IMR-90 (cell line): ENCODE measurements at regions not wholly inside any gene's neighbourhood (a gene's known extent, or its start where the extent isn't known, plus 50 kb on each side); places are given as distances from the start of the nearest gene placed in this dataset.

Experiments
- ATAC-seq: fragments of 200-7000 bp; cut with Tn5 transposase; 2 replicates; pipeline ENCODE4 v1.9.1; 2020; ENCODE audit warnings: low read depth, mild to moderate bottlenecking, moderate library complexity
- BruUV-seq: library from RNA; stranded (reverse); fragments of 400-500 nt; replicated peaks from 2 replicates; lab custom pipeline; 2021; lab: Mats Ljungman, UMichigan
- CTCF ChIA-PET: fragments of 300-600 bp; formaldehyde crosslinking; extraction: SDS; loops from one replicate; lab custom pipeline; 2021; ENCODE audit warnings: antibody characterized with exemption; lab: Yijun Ruan, JAX
- POLR2A ChIA-PET: fragments of 300-600 bp; sonication (Branson Sonifier 250); formaldehyde crosslinking; loops from one replicate; lab custom pipeline; 2022; ENCODE audit warnings: antibody characterized with exemption; ENCODE audit not compliant: unreplicated experiment; lab: Charles Lee
- DNase-seq: peaks from one replicate; pipeline ENCODE4 v3.0.0; 2013
- H2AFZ ChIP-seq: replicated peaks from 2 replicates; pipeline ENCODE3; 2013; ENCODE audit warnings: low read length, mild to moderate bottlenecking; ENCODE audit not compliant: poor library complexity
- H2AK5ac ChIP-seq: 2 replicates; pipeline ENCODE4 v1.6.1; 2013; ENCODE audit warnings: low read depth, low read length, inconsistent platforms
- H2AK9ac ChIP-seq: replicated peaks from 2 replicates; pipeline ENCODE3; 2013; ENCODE audit warnings: mild to moderate bottlenecking, low read depth, low read length, moderate library complexity; ENCODE audit not compliant: poor library complexity
- H2BK120ac ChIP-seq: 2 replicates; pipeline ENCODE4 v1.6.1; 2013; ENCODE audit warnings: low read depth, low read length, inconsistent platforms
- H2BK15ac ChIP-seq: 3 replicates; pipeline ENCODE4 v1.6.1; 2013; ENCODE audit warnings: low read depth, low read length, inconsistent platforms
- H2BK20ac ChIP-seq: 2 replicates; pipeline ENCODE4 v1.6.1; 2013; ENCODE audit warnings: low read depth, mild to moderate bottlenecking, inconsistent platforms, low read length, moderate library complexity
- H2BK5ac ChIP-seq: 2 replicates; pipeline ENCODE4 v1.6.1; 2013; ENCODE audit warnings: mild to moderate bottlenecking, low read depth, low read length, inconsistent platforms; ENCODE audit not compliant: poor library complexity, severe bottlenecking
- H3K14ac ChIP-seq: replicated peaks from 2 replicates; pipeline ENCODE4 v1.6.1; 2013; ENCODE audit warnings: low read depth, low read length, inconsistent platforms
- H3K18ac ChIP-seq: 2 replicates; pipeline ENCODE4 v1.6.1; 2013; ENCODE audit warnings: low read depth, low read length, control low read depth
- H3K23ac ChIP-seq: 2 replicates; pipeline ENCODE4 v1.6.1; 2013; ENCODE audit warnings: low read depth, low read length, inconsistent platforms
- H3K27ac ChIP-seq: 2 replicates; pipeline ENCODE4 v1.5.1; 2013; ENCODE audit warnings: mild to moderate bottlenecking, control low read depth, low read length; ENCODE audit not compliant: insufficient read depth
- H3K27me3 ChIP-seq: 2 replicates; pipeline ENCODE4 v1.6.1; 2013; ENCODE audit warnings: low read length; ENCODE audit not compliant: control insufficient read depth, insufficient read depth
- H3K36me3 ChIP-seq: 2 replicates; pipeline ENCODE4 v1.6.1; 2013; ENCODE audit warnings: low read length, mixed read lengths; ENCODE audit not compliant: control insufficient read depth, insufficient read depth
- H3K4ac ChIP-seq: 2 replicates; pipeline ENCODE4 v1.6.1; 2013; ENCODE audit warnings: low read depth, low read length, inconsistent platforms
- H3K4me1 ChIP-seq: 2 replicates; pipeline ENCODE4 v1.6.1; 2013; ENCODE audit warnings: low read length, mixed read lengths; ENCODE audit not compliant: control insufficient read depth, insufficient read depth
- H3K4me2 ChIP-seq: 2 replicates; pipeline ENCODE4 v1.6.1; 2013; ENCODE audit warnings: low read depth, mild to moderate bottlenecking, control low read depth, low read length, moderate library complexity
- H3K4me3 ChIP-seq: 2 replicates; pipeline ENCODE4 v1.5.1; 2013; ENCODE audit warnings: low read depth, mild to moderate bottlenecking, control low read depth, low read length, moderate library complexity; ENCODE audit not compliant: insufficient read depth
- H3K56ac ChIP-seq: 2 replicates; pipeline ENCODE4 v1.6.1; 2013; ENCODE audit warnings: low read length, inconsistent platforms; ENCODE audit not compliant: insufficient read depth; ENCODE audit errors: extremely low read depth
- H3K79me1 ChIP-seq, 2 experiments: 2 replicates each; pipeline ENCODE4 v1.6.1; 2013; ENCODE audit warnings: low read length in 2 of 2, inconsistent platforms in 1 of 2, low read depth in 1 of 2
- H3K9ac ChIP-seq: 2 replicates; pipeline ENCODE4 v1.6.1; 2013; ENCODE audit warnings: low read depth, low read length, control low read depth
- H3K9me1 ChIP-seq: 2 replicates; pipeline ENCODE4 v1.6.1; 2013; ENCODE audit warnings: low read length, inconsistent platforms; ENCODE audit not compliant: insufficient read depth
- H3K9me3 ChIP-seq: 2 replicates; pipeline ENCODE4 v1.6.1; 2013; ENCODE audit warnings: low read length; ENCODE audit not compliant: control insufficient read depth, insufficient read depth
- H4K20me1 ChIP-seq: 2 replicates; pipeline ENCODE4 v1.6.1; 2013; ENCODE audit warnings: low read length, inconsistent platforms; ENCODE audit not compliant: insufficient read depth
- H4K5ac ChIP-seq: 2 replicates; pipeline ENCODE4 v1.6.1; 2013; ENCODE audit warnings: mild to moderate bottlenecking, low read depth, low read length, control low read depth
- H4K8ac ChIP-seq, 2 experiments: 2 replicates each; pipeline ENCODE4 v1.6.1; 2013; ENCODE audit warnings: low read depth in 2 of 2, low read length in 2 of 2, control low read depth in 1 of 2, inconsistent platforms in 1 of 2
- H4K91ac ChIP-seq: 2 replicates; pipeline ENCODE4 v1.6.1; 2013; ENCODE audit warnings: low read depth, low read length, inconsistent platforms; ENCODE audit not compliant: insufficient read depth
- CEBPB ChIP-seq: IDR thresholded peaks from 2 replicates; pipeline ENCODE4 v1.6.1; 2012; ENCODE audit warnings: low read depth, low read length, improper control_type of control experiment
- MAZ ChIP-seq: IDR thresholded peaks from 2 replicates; pipeline ENCODE4 v1.6.1; 2012; ENCODE audit warnings: low read depth, mild to moderate bottlenecking, low read length, improper control_type of control experiment, moderate library complexity, borderline replicate concordance
- NFE2L2 ChIP-seq: fragments of 150-350 bp; IDR thresholded peaks from 2 replicates; pipeline ENCODE4 v1.6.1; 2016; ENCODE audit warnings: low read depth, mild to moderate bottlenecking, low read length
- WGBS, 2 experiments: methylation state at CpG; one replicate each; pipeline versions ENCODE4 v1.1.5 to v1.1.7; 2013; ENCODE audit warnings: missing lambda C conversion rate in 2 of 2; ENCODE audit not compliant: insufficient read length in 1 of 2; ENCODE audit errors: extremely low coverage in 2 of 2; 5-methylcytosine and 5-hydroxymethylcytosine counted together
- dilution Hi-C: fragments of 300-500 bp; cut with HindIII; formaldehyde crosslinking; loops from one replicate; pipeline ENCODE4 v1.14.3; 2018; ENCODE audit warnings: low sequenced_read_pairs; ENCODE audit not compliant: unreplicated experiment
- in situ Hi-C: fragments of 300-500 bp; cut with MboI; formaldehyde crosslinking; loops from 3 replicates; pipeline ENCODE4 v1.14.3; 2019; ENCODE audit warnings: low sequenced_read_pairs, inconsistent platforms, mixed read lengths
- intact Hi-C: fragments of 100-400 bp; cut with micrococcal nuclease; formaldehyde crosslinking; loops from 2 replicates; pipeline ENCODE4 v1.10.0; 2022
- TF ChIP-seq, protein P1 (sequence below): fragments of 150-350 bp; IDR thresholded peaks from 2 replicates; pipeline ENCODE4 v1.6.1; 2016; ENCODE audit warnings: low read depth, mild to moderate bottlenecking, low read length, moderate library complexity, borderline replicate concordance

DNA sequence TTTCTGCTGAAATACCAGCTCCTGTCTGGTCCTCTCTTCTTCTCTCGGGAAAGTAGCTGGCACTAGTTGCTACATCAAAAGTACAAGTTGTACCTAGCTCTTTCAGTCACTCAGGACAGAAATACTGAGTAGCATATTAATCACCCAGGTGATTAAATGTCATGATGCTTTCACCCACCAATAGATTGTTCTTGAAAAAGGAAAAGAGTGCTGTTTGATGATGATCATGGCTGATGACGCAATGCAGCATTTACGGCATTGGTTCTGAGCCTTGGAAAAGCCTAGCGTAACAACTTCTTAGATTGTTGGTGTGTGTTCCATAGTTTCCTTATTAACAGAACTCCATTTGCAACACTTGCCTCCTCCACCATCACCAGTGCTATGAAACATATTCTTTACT lies 190.7 kb downstream of the CDH7 start:
- CTCF ChIA-PET, result no interaction called here
- ATAC-seq, result no peak

More for the DNA sequence above, 190.7 kb downstream of the CDH7 start:
- Histone ChIP-seq H2AK5ac (no peak overlapping the region), H3K23ac (no peak overlapping the region), H3K9me3 (peaks cover 6% of the 10 kb centered on the region), H3K4me1 (no peaks in the 10 kb centered on the region), H3K4ac (no peak overlapping the region), H3K79me1 (no peaks in the 10 kb centered on the region), H3K27me3 (no peaks in the 10 kb centered on the region), H2BK5ac (no peak overlapping the region), H3K4me3 (no peak overlapping the region), H4K5ac (no peak overlapping the region), H2BK120ac (no peak overlapping the region), H3K36me3 (no peaks in the 10 kb centered on the region), H3K14ac (no peak overlapping the region), H4K20me1 (no peaks in the 10 kb centered on the region), H3K27ac (no peak overlapping the region), H2BK20ac (no peak overlapping the region), H3K9me1 (no peaks in the 10 kb centered on the region), H3K9ac (no peak overlapping the region), H4K91ac (no peak overlapping the region), H2BK15ac (no peak overlapping the region), H3K56ac (no peak overlapping the region), H3K4me2 (no peak overlapping the region), H3K18ac (no peak overlapping the region), H4K8ac (no peak overlapping the region), H2AK9ac (no peak overlapping the region), H2AFZ (no peak overlapping the region)
- DNase-seq, result no peak
- no TSS peak for BruUV-seq
- intact Hi-C loops (no loop called here), dilution Hi-C loops (no loop called here), in situ Hi-C loops (no loop called here)
- POLR2A ChIA-PET, result no interaction called here
- TF ChIP-seq CEBPB (peak; percentile 38; the same call in 1 of the 2 replicates), MAZ (no peak), NFE2L2 (no peak)
- TF ChIP-seq, protein P1, sequence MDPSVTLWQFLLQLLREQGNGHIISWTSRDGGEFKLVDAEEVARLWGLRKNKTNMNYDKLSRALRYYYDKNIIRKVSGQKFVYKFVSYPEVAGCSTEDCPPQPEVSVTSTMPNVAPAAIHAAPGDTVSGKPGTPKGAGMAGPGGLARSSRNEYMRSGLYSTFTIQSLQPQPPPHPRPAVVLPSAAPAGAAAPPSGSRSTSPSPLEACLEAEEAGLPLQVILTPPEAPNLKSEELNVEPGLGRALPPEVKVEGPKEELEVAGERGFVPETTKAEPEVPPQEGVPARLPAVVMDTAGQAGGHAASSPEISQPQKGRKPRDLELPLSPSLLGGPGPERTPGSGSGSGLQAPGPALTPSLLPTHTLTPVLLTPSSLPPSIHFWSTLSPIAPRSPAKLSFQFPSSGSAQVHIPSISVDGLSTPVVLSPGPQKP, result no peak
- no CpG with 5 or more reads among the region's 4 CpGs for WGBS, 2 experiments
